ENCODE measurements at regions not wholly inside any gene's neighbourhood (a gene's known extent, or its start where the extent isn't known, plus 50 kb on each side); places are given as distances from the start of the nearest gene placed in this dataset.

DNA sequence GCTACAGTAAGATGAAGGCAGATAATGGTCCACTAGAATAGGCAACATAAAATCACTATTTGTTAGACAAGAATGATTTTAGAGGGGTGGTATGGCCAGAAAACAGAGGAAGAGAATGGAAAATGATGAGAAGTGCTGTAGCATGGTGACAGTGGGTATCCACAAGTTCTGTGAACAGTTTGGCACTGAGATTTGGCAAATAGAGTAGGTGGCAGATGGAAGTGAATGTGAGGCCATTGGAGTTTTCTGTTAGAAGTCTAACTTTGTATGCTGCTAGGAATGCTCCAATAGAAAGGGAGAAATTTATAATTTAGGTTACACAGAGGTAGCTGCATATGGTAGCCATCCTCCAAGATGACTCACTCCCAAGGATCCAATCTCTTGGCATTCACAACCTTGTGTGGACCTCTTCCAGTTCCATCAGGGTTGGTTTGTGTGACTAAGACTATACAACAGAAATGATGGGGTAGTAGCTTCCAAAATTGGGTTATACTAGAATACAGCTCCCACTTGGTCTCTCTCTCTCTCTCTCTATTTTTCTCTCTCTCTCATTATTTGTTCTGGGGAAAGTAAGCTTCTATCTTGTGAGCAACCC lies 646.9 kb upstream of the ZNF608 start:
- intact Hi-C loops (cut with DNase I; ENCODE audit: low total_unique reads) = no loop called here
- Histone ChIP-seq H3K4me1 (no peaks in the 10 kb centered on the region), H3K36me3 (no peaks in the 10 kb centered on the region), H3K4me3 (no peak overlapping the region), H3K9me3 (no peaks in the 10 kb centered on the region), H3K27ac (no peak overlapping the region), H3K27me3 (no peaks in the 10 kb centered on the region)
- no peak for DNase-seq
- TF ChIP-seq POLR2A (IDR thresholded peaks at IDR 0.05) = no peak

GRCh38 chr5:125394661-125395280 lies 648.3 kb upstream of the ZNF608 start:
- Histone ChIP-seq H3K4me3 (no peak overlapping the region), H3K27ac (no peak overlapping the region), H3K9me3 (no peaks in the 10 kb centered on the region), H3K27me3 (no peaks in the 10 kb centered on the region), H3K36me3 (no peaks in the 10 kb centered on the region), H3K4me1 (no peaks in the 10 kb centered on the region)
- TF ChIP-seq CTCF (IDR thresholded peaks at IDR 0.05) (no peak), POLR2A (IDR thresholded peaks at IDR 0.05) (no peak)
- no peak for DNase-seq
- intact Hi-C loops (cut with DNase I; ENCODE audit: low total_unique reads) = no loop called here

- intact Hi-C loops (cut with DNase I; ENCODE audit: low total_unique reads) = no loop called here
- Histone ChIP-seq H3K9me3 (no peaks in the 10 kb centered on the region), H3K27me3 (no peaks in the 10 kb centered on the region), H3K36me3 (no peaks in the 10 kb centered on the region), H3K4me3 (no peak overlapping the region), H3K4me1 (no peaks in the 10 kb centered on the region), H3K27ac (no peak overlapping the region)
- TF ChIP-seq CTCF (IDR thresholded peaks at IDR 0.05) = no peak
- TF ChIP-seq POLR2A (IDR thresholded peaks at IDR 0.05) = no peak
- DNase-seq = no peak
Observed at GRCh38 chr5:125396462-125396861, 650.0 kb upstream of the ZNF608 start.

DNA sequence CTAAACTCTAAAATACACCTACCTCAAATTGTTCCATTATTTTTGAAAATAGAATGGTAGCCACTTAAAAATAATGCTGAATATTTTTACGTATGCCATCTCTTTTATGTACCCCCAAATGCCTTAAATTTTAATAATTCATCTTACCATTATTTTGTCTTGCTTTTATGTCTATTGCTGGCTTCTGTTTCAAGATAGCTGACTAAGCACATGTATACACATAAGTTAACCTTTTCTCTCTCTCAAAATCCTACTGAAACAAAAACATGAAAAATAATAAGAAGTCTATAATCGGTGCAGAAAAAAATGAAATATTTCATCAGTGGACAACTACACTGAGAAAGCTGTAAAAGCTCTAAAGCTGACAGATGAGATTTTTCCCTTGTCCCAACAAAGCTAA lies 652.0 kb upstream of the ZNF608 start:
- Histone ChIP-seq H3K27me3 (no peaks in the 10 kb centered on the region), H3K27ac (no peak overlapping the region), H3K4me1 (no peaks in the 10 kb centered on the region), H3K9me3 (no peaks in the 10 kb centered on the region), H3K4me3 (no peak overlapping the region), H3K36me3 (no peaks in the 10 kb centered on the region)
- TF ChIP-seq POLR2A (IDR thresholded peaks at IDR 0.05) = no peak
- TF ChIP-seq CTCF (IDR thresholded peaks at IDR 0.05) = no peak
- no peak for DNase-seq
- intact Hi-C loops (cut with DNase I; ENCODE audit: low total_unique reads) = no loop called here

DNA sequence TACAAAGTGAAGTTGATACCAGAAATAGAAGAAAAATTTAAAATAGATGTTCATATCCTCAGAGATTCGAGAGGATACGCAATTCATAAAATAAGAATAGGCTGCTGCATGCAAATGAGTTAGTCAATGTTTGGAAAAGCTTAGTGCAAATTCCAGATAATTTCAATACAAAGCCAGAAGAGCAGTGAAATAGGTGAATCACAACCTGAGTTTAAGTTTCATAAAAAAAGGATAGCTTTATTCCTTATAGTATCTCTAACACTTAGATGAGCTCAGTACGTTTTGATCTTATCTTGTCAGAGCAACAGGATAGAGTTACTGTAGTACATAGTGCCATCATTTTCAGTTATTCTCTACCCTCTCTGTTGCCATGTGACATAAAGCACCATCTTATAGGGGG lies 653.4 kb upstream of the ZNF608 start:
- H3K9me3 ChIP-seq = no peaks in the 10 kb centered on the region
- no peak overlapping the region for H3K4me3 ChIP-seq
- TF ChIP-seq CTCF (IDR thresholded peaks at IDR 0.05) (no peak), POLR2A (IDR thresholded peaks at IDR 0.05) (no peak)
- no peak overlapping the region for H3K27ac ChIP-seq
- intact Hi-C loops (cut with DNase I; ENCODE audit: low total_unique reads) = no loop called here
- H3K4me1 ChIP-seq = no peaks in the 10 kb centered on the region
- H3K36me3 ChIP-seq = no peaks in the 10 kb centered on the region
- H3K27me3 ChIP-seq = no peaks in the 10 kb centered on the region
- DNase-seq = no peak
